ENCODE measurements at regions not wholly inside any gene's neighbourhood (a gene's known extent, or its start where the extent isn't known, plus 50 kb on each side); places are given as distances from the start of the nearest gene placed in this dataset.

- ChIA-PET CTCF (no interaction called here), POLR2A (no interaction called here)
- Mint-ChIP-seq H3K4me3 (no peak overlapping the region), H3K27me3 (no peaks in the 10 kb centered on the region), H3K9me3 (peaks cover 8% of the 10 kb centered on the region), H3K27ac (no peak overlapping the region), H3K36me3 (no peaks in the 10 kb centered on the region), H3K4me1 (ENCODE audit: low read depth) (no peaks in the 10 kb centered on the region)
- DNase-seq = no peak
- intact Hi-C loops (cut with micrococcal nuclease) = no loop called here
These were observed 286.9 kb upstream of the TARS1 start for GRCh38 chr5:33153831-33154230.

DNA sequence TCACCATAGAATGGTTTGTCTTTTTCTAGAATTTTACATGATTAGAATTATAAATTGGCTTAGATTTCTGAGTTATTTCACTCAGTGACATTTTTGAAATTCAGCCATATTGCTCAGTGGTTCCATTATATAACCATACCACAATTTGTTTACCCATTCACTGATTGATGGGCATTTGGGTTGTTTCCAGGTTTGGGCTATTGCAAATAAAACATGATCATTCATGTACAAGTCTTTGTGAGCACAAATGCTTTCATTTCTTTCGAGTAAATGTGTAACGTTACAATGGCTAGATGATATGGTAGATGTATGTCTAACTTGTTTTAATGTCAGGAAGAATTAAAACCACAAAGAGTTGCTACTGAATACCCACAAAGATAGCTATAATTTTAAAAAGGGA lies 279.9 kb upstream of the TARS1 start:
- H3K9me3 Mint-ChIP-seq = peaks cover 14% of the 10 kb centered on the region
- H3K4me1 Mint-ChIP-seq (ENCODE audit: low read depth) = no peaks in the 10 kb centered on the region
- POLR2A ChIA-PET = no interaction called here
- H3K27me3 Mint-ChIP-seq = no peaks in the 10 kb centered on the region
- DNase-seq = no peak
- intact Hi-C loops (cut with micrococcal nuclease) = no loop called here
- no peaks in the 10 kb centered on the region for H3K36me3 Mint-ChIP-seq
- H3K4me3 Mint-ChIP-seq = no peak overlapping the region
- CTCF ChIA-PET = no interaction called here
- H3K27ac Mint-ChIP-seq = no peak overlapping the region

- Mint-ChIP-seq H3K4me1 (ENCODE audit: low read depth) (no peaks in the 10 kb centered on the region), H3K4me3 (no peak overlapping the region), H3K36me3 (no peaks in the 10 kb centered on the region), H3K9me3 (peaks cover 14% of the 10 kb centered on the region), H3K27ac (no peak overlapping the region), H3K27me3 (no peaks in the 10 kb centered on the region)
- ChIA-PET POLR2A (no interaction called here), CTCF (no interaction called here)
- intact Hi-C loops (cut with micrococcal nuclease) = no loop called here
- DNase-seq = no peak
These were observed 279.3 kb upstream of the TARS1 start for GRCh38 chr5:33161421-33161820.

DNA sequence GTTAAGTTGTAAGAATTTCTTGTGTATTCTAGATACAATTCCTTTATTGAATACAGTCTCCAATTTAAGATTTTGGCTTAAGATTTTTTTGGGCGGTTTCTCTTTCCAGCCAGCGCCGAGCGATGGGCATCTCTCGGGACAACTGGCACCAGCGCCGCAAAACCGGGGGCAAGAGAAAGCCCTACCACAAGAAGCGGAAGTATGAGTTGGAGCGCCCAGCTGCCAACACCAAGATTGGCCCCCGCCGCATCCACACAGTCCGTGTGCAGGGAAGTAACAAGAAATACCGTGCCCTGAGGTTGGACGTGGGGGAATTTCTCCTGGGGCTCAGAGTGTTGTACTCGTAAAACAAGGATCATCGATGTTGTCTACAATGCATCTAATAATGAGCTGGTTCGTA lies 278.7 kb upstream of the TARS1 start:
- intact Hi-C loops (cut with micrococcal nuclease) = no loop called here
- no peaks in the 10 kb centered on the region for H3K4me1 Mint-ChIP-seq (ENCODE audit: low read depth)
- POLR2A ChIA-PET = no interaction called here
- H3K27me3 Mint-ChIP-seq = no peaks in the 10 kb centered on the region
- H3K9me3 Mint-ChIP-seq = peaks cover 14% of the 10 kb centered on the region
- CTCF ChIA-PET = no interaction called here
- no peak overlapping the region for H3K27ac Mint-ChIP-seq
- no peak for DNase-seq
- no peak overlapping the region for H3K4me3 Mint-ChIP-seq
- H3K36me3 Mint-ChIP-seq = no peaks in the 10 kb centered on the region

DNA sequence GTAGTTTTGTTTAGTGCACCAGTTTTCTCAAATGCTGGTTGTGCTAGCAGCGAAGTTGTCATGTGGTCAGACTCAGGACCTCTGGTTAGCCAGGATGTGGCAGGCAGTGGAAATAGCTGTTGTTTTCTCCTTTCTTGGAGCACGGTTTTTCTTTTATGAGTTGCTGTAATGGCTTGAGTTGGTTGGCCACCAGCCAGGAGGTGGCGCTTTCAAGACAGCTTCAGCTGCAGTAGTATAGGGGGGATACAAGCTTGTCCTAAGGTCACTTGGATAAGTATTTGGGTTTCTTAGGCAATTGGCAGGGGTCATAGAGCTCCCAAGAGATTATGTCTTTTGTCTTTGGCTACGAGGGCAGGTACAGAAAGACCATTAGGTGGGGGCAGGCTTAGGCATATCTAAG lies 274.2 kb upstream of the TARS1 start:
- no peak overlapping the region for H3K27ac Mint-ChIP-seq
- no peak overlapping the region for H3K4me3 Mint-ChIP-seq
- ChIA-PET CTCF (no interaction called here), POLR2A (no interaction called here)
- no peak for DNase-seq
- intact Hi-C loops (cut with micrococcal nuclease) = no loop called here
- H3K4me1 Mint-ChIP-seq (ENCODE audit: low read depth) = no peaks in the 10 kb centered on the region
- H3K36me3 Mint-ChIP-seq = no peaks in the 10 kb centered on the region
- no peaks in the 10 kb centered on the region for H3K27me3 Mint-ChIP-seq
- H3K9me3 Mint-ChIP-seq = peaks cover 21% of the 10 kb centered on the region

DNA sequence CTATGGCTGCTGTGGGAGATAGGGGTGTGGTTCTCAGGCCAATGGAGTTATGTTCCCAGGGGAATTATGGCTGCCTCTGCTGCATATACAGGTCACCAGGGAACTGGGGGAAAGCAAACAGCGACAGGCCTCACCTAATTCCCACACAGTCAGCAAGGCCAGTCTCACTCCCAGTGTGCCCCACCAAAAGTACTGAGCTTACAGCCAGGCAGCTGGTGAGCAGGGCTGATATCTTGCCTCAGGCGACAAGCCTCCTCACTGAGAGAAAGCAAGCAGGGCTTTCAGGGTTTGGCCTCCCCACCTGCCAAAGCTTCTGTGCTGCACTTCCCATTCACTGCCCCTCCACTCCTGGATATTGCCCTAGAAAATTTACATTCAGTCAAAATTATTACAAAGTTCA lies 273.8 kb upstream of the TARS1 start:
- intact Hi-C loops (cut with micrococcal nuclease) = no loop called here
- no peak for DNase-seq
- ChIA-PET CTCF (no interaction called here), POLR2A (no interaction called here)
- Mint-ChIP-seq H3K9me3 (peaks cover 21% of the 10 kb centered on the region), H3K4me1 (ENCODE audit: low read depth) (no peaks in the 10 kb centered on the region), H3K27ac (no peak overlapping the region), H3K36me3 (no peaks in the 10 kb centered on the region), H3K27me3 (no peaks in the 10 kb centered on the region), H3K4me3 (no peak overlapping the region)

DNA sequence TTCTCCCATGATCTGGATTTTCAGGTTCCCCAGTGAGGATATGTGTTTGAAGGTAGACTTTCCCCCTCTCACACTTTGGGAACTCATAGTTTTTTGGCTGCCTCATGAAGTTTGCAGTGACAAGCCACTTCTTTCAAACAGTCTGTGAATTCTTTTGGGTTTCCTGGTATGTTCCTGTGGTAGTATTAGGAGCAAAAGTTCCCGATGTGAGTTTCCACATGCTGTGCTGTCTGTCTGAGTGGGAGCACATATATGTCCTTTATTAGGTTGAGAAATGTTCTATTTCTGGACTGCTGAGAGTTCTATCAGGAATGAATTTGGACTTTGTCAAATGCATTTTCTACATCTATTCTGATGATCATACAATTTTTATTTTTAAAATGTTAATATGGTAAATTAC lies 273.2 kb upstream of the TARS1 start:
- H3K27ac Mint-ChIP-seq = no peak overlapping the region
- no peak for DNase-seq
- H3K36me3 Mint-ChIP-seq = no peaks in the 10 kb centered on the region
- no peaks in the 10 kb centered on the region for H3K4me1 Mint-ChIP-seq (ENCODE audit: low read depth)
- H3K4me3 Mint-ChIP-seq = no peak overlapping the region
- intact Hi-C loops (cut with micrococcal nuclease) = no loop called here
- H3K27me3 Mint-ChIP-seq = no peaks in the 10 kb centered on the region
- peaks cover 21% of the 10 kb centered on the region for H3K9me3 Mint-ChIP-seq
- CTCF ChIA-PET = no interaction called here
- POLR2A ChIA-PET = no interaction called here

- CTCF ChIA-PET = no interaction called here
- POLR2A ChIA-PET = no interaction called here
- intact Hi-C loops (cut with micrococcal nuclease) = no loop called here
- no peaks in the 10 kb centered on the region for H3K36me3 Mint-ChIP-seq
- H3K9me3 Mint-ChIP-seq = peaks cover 18% of the 10 kb centered on the region
- H3K27me3 Mint-ChIP-seq = no peaks in the 10 kb centered on the region
- no peaks in the 10 kb centered on the region for H3K4me1 Mint-ChIP-seq (ENCODE audit: low read depth)
- no peak overlapping the region for H3K27ac Mint-ChIP-seq
- no peak overlapping the region for H3K4me3 Mint-ChIP-seq
- DNase-seq = no peak
These were observed 270.4 kb upstream of the TARS1 start for GRCh38 chr5:33170411-33170810.

GRCh38 chr5:33174383-33174782 lies 266.4 kb upstream of the TARS1 start:
- no peak for DNase-seq
- intact Hi-C loops (cut with micrococcal nuclease) = no loop called here
- ChIA-PET POLR2A (no interaction called here), CTCF (no interaction called here)
- Mint-ChIP-seq H3K4me3 (no peak overlapping the region), H3K36me3 (no peaks in the 10 kb centered on the region), H3K27ac (no peak overlapping the region), H3K9me3 (peaks cover 16% of the 10 kb centered on the region), H3K4me1 (ENCODE audit: low read depth) (no peaks in the 10 kb centered on the region), H3K27me3 (no peaks in the 10 kb centered on the region)

DNA sequence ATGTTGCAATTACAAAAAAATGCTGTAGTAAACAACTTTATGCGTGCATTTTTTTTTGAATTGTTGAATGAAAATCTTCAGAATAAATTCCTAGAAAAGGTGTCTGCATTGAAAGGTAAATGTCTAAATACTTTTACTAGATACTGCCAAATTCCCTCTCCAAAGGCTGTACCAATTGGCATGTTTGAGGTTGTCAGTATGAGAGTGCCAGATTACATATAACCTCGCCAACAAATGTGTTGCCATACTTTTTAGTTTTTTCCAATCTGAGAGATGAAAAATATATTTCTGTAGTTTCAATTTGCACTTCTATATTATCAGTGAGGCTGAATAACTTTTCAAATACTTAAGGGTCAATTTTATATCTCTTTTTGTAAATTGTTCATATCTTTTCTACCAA lies 261.5 kb upstream of the TARS1 start:
- Mint-ChIP-seq H3K4me3 (no peak overlapping the region), H3K27ac (no peak overlapping the region), H3K36me3 (no peaks in the 10 kb centered on the region), H3K27me3 (no peaks in the 10 kb centered on the region), H3K9me3 (peaks cover 6% of the 10 kb centered on the region), H3K4me1 (ENCODE audit: low read depth) (no peaks in the 10 kb centered on the region)
- CTCF ChIA-PET = no interaction called here
- intact Hi-C loops (cut with micrococcal nuclease) = no loop called here
- no peak for DNase-seq
- POLR2A ChIA-PET = no interaction called here

- Mint-ChIP-seq H3K4me3 (no peak overlapping the region), H3K36me3 (no peaks in the 10 kb centered on the region), H3K27ac (no peak overlapping the region), H3K27me3 (no peaks in the 10 kb centered on the region), H3K4me1 (ENCODE audit: low read depth) (no peaks in the 10 kb centered on the region), H3K9me3 (peaks cover 6% of the 10 kb centered on the region)
- CTCF ChIA-PET = no interaction called here
- POLR2A ChIA-PET = no interaction called here
- intact Hi-C loops (cut with micrococcal nuclease) = no loop called here
- DNase-seq = no peak
These were observed 259.9 kb upstream of the TARS1 start for GRCh38 chr5:33180900-33181299.

DNA sequence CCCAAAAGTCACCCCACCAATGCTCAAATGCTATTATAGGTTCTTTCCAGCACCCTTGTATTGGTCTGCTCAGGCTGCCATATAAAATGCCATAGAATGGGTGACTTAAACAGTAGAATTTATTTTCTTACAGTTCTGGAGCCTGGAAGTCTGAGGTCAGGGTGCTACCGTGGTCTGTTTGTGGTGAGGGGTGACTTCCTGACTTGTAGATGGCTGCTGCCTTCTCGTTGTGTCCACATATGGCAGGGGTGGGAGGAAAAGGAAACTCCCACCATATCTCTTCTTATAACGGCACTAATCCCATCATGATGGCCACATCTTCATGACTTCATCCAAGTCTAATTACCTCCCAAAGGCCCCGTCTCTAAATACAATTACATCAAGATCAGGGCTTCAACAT lies 257.8 kb upstream of the TARS1 start:
- H3K4me1 Mint-ChIP-seq (ENCODE audit: low read depth) = no peaks in the 10 kb centered on the region
- intact Hi-C loops (cut with micrococcal nuclease) = no loop called here
- H3K27me3 Mint-ChIP-seq = no peaks in the 10 kb centered on the region
- ChIA-PET POLR2A (no interaction called here), CTCF (no interaction called here)
- H3K36me3 Mint-ChIP-seq = no peaks in the 10 kb centered on the region
- H3K4me3 Mint-ChIP-seq = no peak overlapping the region
- H3K27ac Mint-ChIP-seq = no peak overlapping the region
- H3K9me3 Mint-ChIP-seq = peaks cover 7% of the 10 kb centered on the region
- no peak for DNase-seq

GRCh38 chr5:33184367-33184766 lies 256.4 kb upstream of the TARS1 start:
- ChIA-PET CTCF (no interaction called here), POLR2A (no interaction called here)
- H3K27me3 Mint-ChIP-seq = no peaks in the 10 kb centered on the region
- no peak overlapping the region for H3K4me3 Mint-ChIP-seq
- intact Hi-C loops (cut with micrococcal nuclease) = no loop called here
- H3K27ac Mint-ChIP-seq = no peak overlapping the region
- H3K36me3 Mint-ChIP-seq = no peaks in the 10 kb centered on the region
- no peaks in the 10 kb centered on the region for H3K4me1 Mint-ChIP-seq (ENCODE audit: low read depth)
- DNase-seq = no peak
- H3K9me3 Mint-ChIP-seq = peaks cover 14% of the 10 kb centered on the region

GRCh38 chr5:33188089-33188488 lies 252.7 kb upstream of the TARS1 start:
- no peaks in the 10 kb centered on the region for H3K36me3 Mint-ChIP-seq
- no peak for DNase-seq
- H3K9me3 Mint-ChIP-seq = peaks cover 13% of the 10 kb centered on the region
- no peak overlapping the region for H3K4me3 Mint-ChIP-seq
- H3K4me1 Mint-ChIP-seq (ENCODE audit: low read depth) = no peaks in the 10 kb centered on the region
- intact Hi-C loops (cut with micrococcal nuclease) = no loop called here
- H3K27ac Mint-ChIP-seq = no peak overlapping the region
- ChIA-PET POLR2A (no interaction called here), CTCF (no interaction called here)
- no peaks in the 10 kb centered on the region for H3K27me3 Mint-ChIP-seq

Data from activated CD4-positive, alpha-beta memory T cell treated with anti-CD3 and anti-CD28 coated beads for 36 hours (primary cell).